Fibroblast of the aortic adventitia (primary cell): ENCODE measurements at regions not wholly inside any gene's neighbourhood (a gene's known extent, or its start where the extent isn't known, plus 50 kb on each side); places are given as distances from the start of the nearest gene placed in this dataset.

Experiments used
- DNase-seq: peaks from one replicate; pipeline ENCODE4 v3.0.0-alpha.2; 2010; ENCODE audit warnings: low read depth
- H3K4me3 ChIP-seq: 2 replicates; pipeline ENCODE4 v1.5.1; 2011; ENCODE audit warnings: low read depth, mild to moderate bottlenecking, control low read depth, low read length, moderate library complexity
- CTCF ChIP-seq: IDR thresholded peaks from 2 replicates; pipeline ENCODE4 v1.5.1; 2011; ENCODE audit warnings: mild to moderate bottlenecking, low read length, control low read depth, inconsistent platforms; ENCODE audit not compliant: insufficient read depth

GRCh38 chr18:2324459-2324858 lies 246.8 kb downstream of the METTL4 start:
- no peak overlapping the region for H3K4me3 ChIP-seq
- no peak for TF ChIP-seq CTCF
- DNase-seq, result no peak

GRCh38 chr18:2325308-2325849 lies 245.9 kb downstream of the METTL4 start:
- peak; percentile 92 for DNase-seq
- no peak for TF ChIP-seq CTCF
- no peak overlapping the region for H3K4me3 ChIP-seq

GRCh38 chr18:2325933-2326332 lies 245.4 kb downstream of the METTL4 start:
- no peak for TF ChIP-seq CTCF

GRCh38 chr18:2326999-2327398 lies 244.3 kb downstream of the METTL4 start:
- DNase-seq, result peak; percentile 60
- TF ChIP-seq CTCF, result no peak
- no peak overlapping the region for H3K4me3 ChIP-seq

More at GRCh38 chr18:2325933-2326332, 245.4 kb downstream of the METTL4 start:
- DNase-seq, result no peak
- no peak overlapping the region for H3K4me3 ChIP-seq

- no peak overlapping the region for H3K4me3 ChIP-seq
- no peak for DNase-seq
- TF ChIP-seq CTCF, result no peak
Measured at GRCh38 chr18:2330764-2331163, 240.5 kb downstream of the METTL4 start.

GRCh38 chr18:2331491-2331890 lies 239.8 kb downstream of the METTL4 start:
- H3K4me3 ChIP-seq, result no peak overlapping the region
- no peak for TF ChIP-seq CTCF
- DNase-seq, result no peak
